ENCODE measurements at regions not wholly inside any gene's neighbourhood (a gene's known extent, or its start where the extent isn't known, plus 50 kb on each side); places are given as distances from the start of the nearest gene placed in this dataset.

- FAIRE-seq, result no peak
Observed at GRCh38 chr17:77462553-77463497, 322.1 kb downstream of the SEC14L1 start.

- no peak for FAIRE-seq
Observed at GRCh38 chr17:77464988-77465357, 324.2 kb downstream of the SEC14L1 start.

GRCh38 chr17:77465358-77466041 lies 324.7 kb downstream of the SEC14L1 start:
- FAIRE-seq, result no peak

- FAIRE-seq, result no peak
Observed at GRCh38 chr17:77466140-77466539, 325.4 kb downstream of the SEC14L1 start.

- FAIRE-seq, result no peak
Observed at GRCh38 chr17:77466596-77467223, 325.9 kb downstream of the SEC14L1 start.

- FAIRE-seq, result no peak
Observed at GRCh38 chr17:77467521-77467920, 326.8 kb downstream of the SEC14L1 start.

GRCh38 chr17:77468897-77469296 lies 328.1 kb downstream of the SEC14L1 start:
- FAIRE-seq, result no peak

GRCh38 chr17:77470330-77470786 lies 329.6 kb downstream of the SEC14L1 start:
- no peak for FAIRE-seq

- FAIRE-seq, result no peak
Observed at GRCh38 chr17:77470800-77471733, 330.3 kb downstream of the SEC14L1 start.

GRCh38 chr17:77471984-77472461 lies 331.3 kb downstream of the SEC14L1 start:
- FAIRE-seq, result no peak

GRCh38 chr17:77472468-77473310 lies 331.9 kb downstream of the SEC14L1 start:
- FAIRE-seq, result no peak

- FAIRE-seq, result no peak
Observed at GRCh38 chr17:77473615-77474226, 333.0 kb downstream of the SEC14L1 start.

GRCh38 chr17:77474292-77474988 lies 333.7 kb downstream of the SEC14L1 start:
- FAIRE-seq, result no peak

- no peak for FAIRE-seq
Observed at GRCh38 chr17:77475016-77475976, 334.5 kb downstream of the SEC14L1 start.

GRCh38 chr17:77476006-77476405 lies 335.2 kb downstream of the SEC14L1 start:
- FAIRE-seq, result no peak

GRCh38 chr17:77476498-77476897 lies 335.7 kb downstream of the SEC14L1 start:
- no peak for FAIRE-seq

GRCh38 chr17:77476931-77477805 lies 336.4 kb downstream of the SEC14L1 start:
- FAIRE-seq, result no peak

GRCh38 chr17:77478281-77478680 lies 337.5 kb downstream of the SEC14L1 start:
- FAIRE-seq, result no peak

Data from colon (tissue), 2 donors.